HG03354 (cell line): ENCODE measurements at regions not wholly inside any gene's neighbourhood (a gene's known extent, or its start where the extent isn't known, plus 50 kb on each side); places are given as distances from the start of the nearest gene placed in this dataset.
"Not testable (repeated sequence)": the region's sequence is repeated elsewhere in the genome, so short reads cannot be mapped to it uniquely, and the experiment has no call there.

Experiments
- ATAC-seq: cut with Tn5 transposase; IDR thresholded peaks from one replicate; pipeline ENCODE4 v1.9.1; 2021; ENCODE audit warnings: mild to moderate bottlenecking; ENCODE audit not compliant: unreplicated experiment, poor library complexity, severe bottlenecking

DNA sequence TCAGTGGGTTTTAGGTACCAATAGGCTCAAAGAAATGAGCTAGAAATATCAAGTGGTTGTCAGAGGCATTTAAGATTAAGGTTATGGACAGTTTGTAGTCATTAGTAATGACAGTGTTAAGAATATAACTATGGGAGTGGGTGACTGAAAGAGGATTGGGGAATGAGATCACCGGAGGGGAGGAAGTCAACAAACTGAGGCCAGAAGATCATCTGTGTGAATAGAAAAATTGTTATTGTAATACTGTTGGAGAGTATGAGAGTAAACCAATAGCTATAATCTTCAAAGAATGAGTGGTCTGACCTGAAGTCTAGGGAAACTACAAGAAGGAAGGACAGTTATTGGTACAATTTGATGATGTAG is 197.1 kb downstream of the TANC2 start:
- no peak for ATAC-seq

GRCh38 chr17:63165400-63165799 is 199.4 kb downstream of the TANC2 start:
- no peak for ATAC-seq

DNA sequence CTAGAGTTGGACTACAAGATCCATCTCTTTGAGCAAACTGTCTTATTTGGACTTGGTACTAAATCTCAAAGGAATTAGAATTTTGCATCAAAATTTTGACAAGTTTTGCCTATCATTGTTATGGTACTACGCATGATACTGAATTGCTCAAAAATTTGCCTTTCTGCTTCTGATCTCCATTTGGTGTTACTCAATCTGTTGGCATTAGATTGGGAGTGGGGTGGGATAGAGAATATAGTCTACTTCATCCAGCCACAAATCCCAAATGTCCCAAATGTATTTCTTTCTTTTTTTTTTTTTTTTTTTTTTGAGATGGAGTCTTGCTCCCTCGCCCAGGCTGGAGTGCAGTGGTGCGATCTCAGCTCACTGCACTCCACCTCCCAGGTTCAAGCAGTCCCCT is 204.8 kb downstream of the TANC2 start:
- ATAC-seq, result no peak

GRCh38 chr17:63171428-63172393 is 205.7 kb downstream of the TANC2 start:
- no peak for ATAC-seq

DNA sequence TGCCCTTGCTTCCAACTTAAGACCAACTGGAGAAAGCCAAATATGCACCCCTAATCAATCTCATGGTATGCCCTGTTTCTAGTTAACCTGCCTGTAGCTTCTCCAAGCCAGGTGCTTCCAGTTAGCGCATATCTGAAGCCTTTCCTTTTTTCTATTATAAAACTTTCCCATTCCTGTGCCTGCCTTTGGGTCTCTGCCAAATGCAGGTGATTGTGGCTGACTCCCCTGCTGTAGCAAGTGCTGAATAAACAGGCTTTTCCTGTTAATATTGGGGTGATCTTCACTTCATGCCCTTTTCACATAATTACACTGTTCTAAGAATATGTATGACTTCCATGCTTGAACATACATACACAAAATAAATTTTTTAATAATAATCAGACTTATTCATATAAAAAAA is 207.4 kb downstream of the TANC2 start:
- ATAC-seq, result no peak

GRCh38 chr17:63173903-63174302 is 207.9 kb downstream of the TANC2 start:
- ATAC-seq, result no peak

DNA sequence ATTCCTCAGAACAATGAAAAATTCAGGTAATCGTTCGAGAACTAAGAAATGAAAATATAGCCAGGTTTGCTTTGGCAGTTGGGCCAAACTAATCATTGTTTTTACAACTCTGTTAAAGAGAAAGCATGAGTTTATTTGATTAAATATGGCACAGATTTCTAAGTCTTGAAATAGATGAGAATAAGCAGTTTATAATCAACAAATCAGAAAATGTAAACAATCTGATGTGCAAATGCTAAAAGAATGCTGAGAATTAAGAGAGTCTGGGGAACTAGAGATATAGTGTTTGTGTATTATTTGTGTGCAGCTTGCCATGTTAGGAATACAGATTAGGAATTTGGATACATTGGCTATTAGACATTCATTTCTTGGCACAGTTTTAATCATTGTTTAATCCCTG is 212.5 kb downstream of the TANC2 start:
- ATAC-seq, result no peak

DNA sequence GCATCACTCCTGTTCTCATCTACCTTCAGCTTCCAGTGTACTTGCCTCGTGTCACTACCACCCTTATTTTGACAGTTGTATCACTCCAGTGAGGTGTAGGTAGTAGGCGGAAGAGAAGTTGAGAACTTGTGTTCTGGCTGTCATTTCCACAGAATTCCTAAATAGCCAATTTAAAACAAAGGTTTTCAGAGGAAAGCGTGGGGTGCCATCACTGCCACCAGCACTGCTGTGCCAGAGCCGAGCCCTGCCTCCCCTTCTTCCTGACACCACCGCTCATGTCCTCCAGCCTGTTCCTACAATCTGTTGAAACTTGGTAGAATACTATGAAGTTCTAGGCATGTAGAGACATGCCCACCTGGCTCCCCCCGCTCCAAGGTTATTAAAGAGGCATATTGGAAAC is 215.8 kb downstream of the TANC2 start:
- ATAC-seq, result no peak

- ATAC-seq, result no peak
Measured at GRCh38 chr17:63185420-63185819, 219.4 kb downstream of the TANC2 start.

DNA sequence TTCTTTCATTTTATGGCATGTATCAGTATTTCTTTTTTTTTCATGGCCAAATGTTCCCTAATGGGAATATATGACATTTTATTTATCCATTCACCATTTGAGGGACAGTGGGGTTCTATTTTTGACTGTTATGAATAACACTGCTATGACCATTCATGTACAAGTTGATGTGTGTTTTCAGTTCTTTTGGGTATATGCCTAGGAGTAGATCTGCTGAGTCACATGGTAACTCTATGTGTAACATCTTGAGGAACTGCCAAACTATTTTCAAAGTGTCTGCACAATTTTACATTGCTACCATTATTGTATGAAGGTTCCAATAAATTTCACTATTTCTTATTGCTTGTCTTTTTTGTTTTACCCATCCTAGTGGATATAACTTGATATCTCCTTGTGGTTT is 223.0 kb downstream of the TANC2 start:
- ATAC-seq, result no peak

GRCh38 chr17:63189930-63190329 is 223.9 kb downstream of the TANC2 start:
- no peak for ATAC-seq

GRCh38 chr17:63190821-63191370 is 224.9 kb downstream of the TANC2 start:
- ATAC-seq, result no peak

DNA sequence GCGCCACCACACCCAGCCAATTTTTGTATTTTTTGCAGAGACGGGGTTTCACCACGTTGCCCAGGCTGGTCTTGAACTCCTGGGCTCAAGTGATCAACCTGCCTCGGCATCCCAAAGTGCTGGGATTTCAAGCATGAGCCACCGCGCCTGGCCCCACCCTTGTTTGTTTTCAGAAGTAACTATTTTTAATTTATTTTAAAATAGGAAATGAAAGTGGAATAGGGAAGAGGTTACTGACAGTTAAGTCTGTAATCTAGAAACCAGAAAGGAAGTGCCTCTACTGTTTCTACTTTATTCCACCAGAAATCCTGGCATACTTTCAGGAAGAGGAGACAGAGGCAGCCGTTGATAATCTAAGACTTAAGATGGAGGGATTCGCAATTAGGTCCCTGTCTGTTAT is 225.6 kb downstream of the TANC2 start:
- no peak for ATAC-seq

GRCh38 chr17:63193827-63194226 is 227.8 kb downstream of the TANC2 start:
- ATAC-seq, result no peak

DNA sequence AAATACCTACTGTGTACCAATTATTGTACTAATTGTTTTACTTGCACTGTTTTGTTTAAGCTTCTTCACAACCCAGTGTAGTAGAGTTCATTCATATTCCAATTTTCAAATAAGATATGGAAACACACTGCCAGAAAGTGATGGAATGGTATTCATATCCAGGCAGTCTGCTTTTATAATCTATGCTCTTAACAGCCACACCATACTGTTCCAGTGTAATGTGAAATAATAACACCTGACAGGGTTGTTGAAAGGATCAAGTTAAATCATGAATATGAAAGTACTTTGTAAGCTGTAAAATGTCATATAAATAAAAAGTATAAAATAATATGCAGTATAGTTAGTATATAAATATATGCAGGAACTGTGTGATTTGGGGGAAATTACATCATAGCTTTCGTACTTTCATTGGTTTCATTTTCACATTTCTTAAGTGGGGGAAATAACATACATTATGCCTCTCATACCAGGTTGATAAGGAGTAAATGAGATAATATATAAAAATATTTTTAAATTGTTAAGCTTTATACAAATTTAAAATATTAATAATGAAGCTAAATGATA is 230.8 kb downstream of the TANC2 start:
- ATAC-seq, result no peak

- ATAC-seq, result no peak
Measured at GRCh38 chr17:63203652-63204051, 237.6 kb downstream of the TANC2 start.

- no peak for ATAC-seq
Measured at GRCh38 chr17:63221939-63222338, 224.2 kb downstream of the CYB561 start.

- no peak for ATAC-seq
Measured at GRCh38 chr17:63222655-63223054, 223.5 kb downstream of the CYB561 start.

DNA sequence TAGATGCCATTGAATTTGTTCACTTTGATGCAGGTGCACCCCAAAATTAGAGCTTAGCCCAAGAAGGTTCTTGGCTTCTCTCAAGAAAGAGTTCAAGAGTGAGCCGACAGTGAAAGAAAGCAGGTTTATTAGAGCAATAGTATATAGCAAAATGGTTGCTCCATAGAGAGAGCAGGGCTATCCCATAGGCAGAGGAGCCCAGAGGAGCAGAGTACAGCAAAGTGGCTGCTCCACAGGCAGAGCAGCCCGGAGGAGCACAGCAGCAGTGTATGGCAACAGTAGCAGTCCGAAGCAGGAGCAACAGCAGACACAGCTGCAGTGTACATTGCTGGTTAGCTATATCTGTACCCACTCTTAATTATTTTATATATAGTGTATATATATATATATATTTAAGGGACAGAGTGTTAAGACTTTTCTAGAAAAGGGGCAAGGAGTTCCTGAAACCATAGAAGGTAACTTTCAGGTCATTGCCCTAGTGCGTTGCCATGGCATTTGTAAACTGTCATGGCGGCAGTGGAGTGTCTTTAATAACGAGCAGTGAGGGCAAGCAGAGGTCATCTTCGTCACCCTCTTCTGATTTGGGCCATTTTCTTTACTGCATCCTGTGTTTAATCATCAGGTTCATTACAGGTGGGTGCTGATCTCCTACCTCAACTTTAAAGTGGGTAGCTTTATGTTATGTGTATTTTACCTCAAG is 222.7 kb downstream of the CYB561 start:
- no peak for ATAC-seq

DNA sequence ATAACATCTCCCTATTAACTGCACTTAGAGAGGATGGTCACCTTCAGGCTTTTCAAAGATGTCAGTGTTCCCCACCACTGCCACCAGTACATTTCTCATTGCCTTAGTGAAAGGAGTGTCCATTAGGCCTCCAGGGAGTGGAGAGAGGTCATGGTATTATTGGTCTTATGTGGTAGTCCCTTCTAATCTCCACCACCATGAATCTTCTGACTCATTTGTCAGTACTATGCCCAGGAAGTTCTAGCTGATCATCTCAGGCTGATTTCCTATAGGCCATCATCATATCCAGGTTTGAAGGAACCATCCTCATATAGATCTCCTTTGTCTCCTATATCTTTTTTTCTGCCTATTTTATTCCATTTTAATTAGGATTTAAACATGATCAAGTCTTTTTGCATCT is 221.5 kb downstream of the CYB561 start:
- ATAC-seq, result no peak

GRCh38 chr17:63226720-63227119 is 219.4 kb downstream of the CYB561 start:
- not testable (repeated sequence) for ATAC-seq
